D341Med (cell line): ENCODE measurements at regions not wholly inside any gene's neighbourhood (a gene's known extent, or its start where the extent isn't known, plus 50 kb on each side); places are given as distances from the start of the nearest gene placed in this dataset.

Source experiments
- DNase-seq: peaks from one replicate; pipeline ENCODE4 v3.0.0; 2012; ENCODE audit warnings: low spot score

GRCh38 chr2:145484448-145485097, 964.7 kb upstream of the ZEB2 start:
- DNase-seq, result no peak

GRCh38 chr2:145483854-145484253, 963.9 kb upstream of the ZEB2 start:
- DNase-seq, result no peak

- no peak for DNase-seq
These were observed 961.5 kb upstream of the ZEB2 start for GRCh38 chr2:145481334-145481922.

GRCh38 chr2:145464866-145465265, 944.9 kb upstream of the ZEB2 start:
- no peak for DNase-seq

GRCh38 chr2:145460112-145460511, 940.2 kb upstream of the ZEB2 start:
- no peak for DNase-seq

- peak; percentile 32 for DNase-seq
These were observed 911.4 kb upstream of the ZEB2 start for GRCh38 chr2:145431181-145431951.

GRCh38 chr2:145423809-145424208, 903.9 kb upstream of the ZEB2 start:
- DNase-seq, result no peak

GRCh38 chr2:145422576-145422975, 902.7 kb upstream of the ZEB2 start:
- no peak for DNase-seq

GRCh38 chr2:145421841-145422240, 901.9 kb upstream of the ZEB2 start:
- peak; percentile 9 for DNase-seq

- no peak for DNase-seq
These were observed 896.7 kb upstream of the ZEB2 start for GRCh38 chr2:145416640-145417039.

GRCh38 chr2:145415151-145415550, 895.2 kb upstream of the ZEB2 start:
- no peak for DNase-seq

- no peak for DNase-seq
These were observed 893.5 kb upstream of the ZEB2 start for GRCh38 chr2:145413261-145414030.

GRCh38 chr2:145412155-145412554, 892.2 kb upstream of the ZEB2 start:
- DNase-seq, result no peak

- DNase-seq, result no peak
These were observed 891.6 kb upstream of the ZEB2 start for GRCh38 chr2:145411493-145411892.

- no peak for DNase-seq
These were observed 890.2 kb upstream of the ZEB2 start for GRCh38 chr2:145410086-145410485.

GRCh38 chr2:145408980-145409379, 889.1 kb upstream of the ZEB2 start:
- no peak for DNase-seq

GRCh38 chr2:145404690-145405089, 884.8 kb upstream of the ZEB2 start:
- DNase-seq, result no peak

GRCh38 chr2:145402706-145403277, 882.9 kb upstream of the ZEB2 start:
- no peak for DNase-seq

GRCh38 chr2:145399131-145399530, 879.2 kb upstream of the ZEB2 start:
- DNase-seq, result no peak

- DNase-seq, result no peak
These were observed 874.3 kb upstream of the ZEB2 start for GRCh38 chr2:145394181-145394580.

- no peak for DNase-seq
These were observed 867.1 kb upstream of the ZEB2 start for GRCh38 chr2:145386973-145387372.

GRCh38 chr2:145383961-145384360, 864.0 kb upstream of the ZEB2 start:
- DNase-seq, result no peak
